ENCODE measurements at regions not wholly inside any gene's neighbourhood (a gene's known extent, or its start where the extent isn't known, plus 50 kb on each side); places are given as distances from the start of the nearest gene placed in this dataset.

GRCh38 chr6:112780498-112781096 is 433.5 kb downstream of the RFPL4B start:
- TF ChIP-seq, protein P1, sequence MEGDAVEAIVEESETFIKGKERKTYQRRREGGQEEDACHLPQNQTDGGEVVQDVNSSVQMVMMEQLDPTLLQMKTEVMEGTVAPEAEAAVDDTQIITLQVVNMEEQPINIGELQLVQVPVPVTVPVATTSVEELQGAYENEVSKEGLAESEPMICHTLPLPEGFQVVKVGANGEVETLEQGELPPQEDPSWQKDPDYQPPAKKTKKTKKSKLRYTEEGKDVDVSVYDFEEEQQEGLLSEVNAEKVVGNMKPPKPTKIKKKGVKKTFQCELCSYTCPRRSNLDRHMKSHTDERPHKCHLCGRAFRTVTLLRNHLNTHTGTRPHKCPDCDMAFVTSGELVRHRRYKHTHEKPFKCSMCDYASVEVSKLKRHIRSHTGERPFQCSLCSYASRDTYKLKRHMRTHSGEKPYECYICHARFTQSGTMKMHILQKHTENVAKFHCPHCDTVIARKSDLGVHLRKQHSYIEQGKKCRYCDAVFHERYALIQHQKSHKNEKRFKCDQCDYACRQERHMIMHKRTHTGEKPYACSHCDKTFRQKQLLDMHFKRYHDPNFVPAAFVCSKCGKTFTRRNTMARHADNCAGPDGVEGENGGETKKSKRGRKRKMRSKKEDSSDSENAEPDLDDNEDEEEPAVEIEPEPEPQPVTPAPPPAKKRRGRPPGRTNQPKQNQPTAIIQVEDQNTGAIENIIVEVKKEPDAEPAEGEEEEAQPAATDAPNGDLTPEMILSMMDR (IDR thresholded peaks at IDR 0.05; ENCODE audit: low read depth, low read length), result peak; percentile 48
- no peaks in the 10 kb centered on the region for H3K9me3 ChIP-seq (ENCODE audit: severe bottlenecking)
- H3K4me3 ChIP-seq (ENCODE audit: low read depth, low read length), result no peak overlapping the region
- no peak overlapping the region for H3K27ac ChIP-seq
- no peaks in the 10 kb centered on the region for H3K27me3 ChIP-seq (ENCODE audit: insufficient read depth, low read depth, severe bottlenecking)
- H3K36me3 ChIP-seq, result no peaks in the 10 kb centered on the region
- peak; percentile 69 for DNase-seq

DNA sequence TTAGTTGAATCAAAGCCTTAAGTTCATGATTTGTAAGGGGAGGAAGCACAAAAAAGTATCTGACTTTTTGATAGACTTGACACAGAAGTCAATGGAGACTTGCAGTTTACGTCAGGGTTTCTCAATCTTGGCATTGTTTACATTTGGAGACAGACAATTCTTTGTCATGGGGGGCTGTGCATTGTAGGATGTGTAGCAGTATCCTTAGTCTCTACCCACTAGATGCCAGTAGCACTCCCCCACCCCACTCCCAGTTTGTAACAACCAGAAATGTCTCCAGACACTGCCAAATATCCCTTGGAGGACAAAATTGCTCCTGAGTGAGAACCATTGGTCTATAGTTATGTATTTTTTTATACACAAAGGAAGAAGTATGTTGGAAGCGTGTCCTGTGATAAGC is 434.1 kb downstream of the RFPL4B start:
- no peaks in the 10 kb centered on the region for H3K36me3 ChIP-seq
- TF ChIP-seq, protein P1 (IDR thresholded peaks at IDR 0.05; ENCODE audit: low read depth, low read length), result 0 out of 2 replicates have a peak, but pooled peaks have one; percentile 11
- H3K4me3 ChIP-seq (ENCODE audit: low read depth, low read length), result no peak overlapping the region
- no peaks in the 10 kb centered on the region for H3K27me3 ChIP-seq (ENCODE audit: insufficient read depth, low read depth, severe bottlenecking)
- H3K9me3 ChIP-seq (ENCODE audit: severe bottlenecking), result no peaks in the 10 kb centered on the region
- no peak for DNase-seq
- H3K27ac ChIP-seq, result no peak overlapping the region

DNA sequence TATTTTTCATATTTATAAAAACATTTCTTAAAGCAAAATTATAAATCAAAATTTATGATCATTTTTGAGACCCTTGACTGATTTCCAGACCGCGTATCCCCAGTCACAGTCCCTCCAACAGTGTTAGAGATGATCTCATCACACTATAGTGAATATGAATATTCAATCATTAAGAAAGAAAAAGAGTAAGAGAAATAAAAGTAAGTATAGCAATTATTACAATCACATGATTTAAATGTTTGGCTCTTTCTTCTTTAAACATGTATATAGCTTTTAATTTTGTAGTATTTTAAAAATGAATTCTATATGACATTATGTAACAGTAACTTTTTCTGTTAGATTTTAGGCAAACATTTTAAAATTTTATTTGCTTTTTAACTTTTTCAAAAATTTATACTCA is 438.3 kb downstream of the RFPL4B start:
- H3K27me3 ChIP-seq (ENCODE audit: insufficient read depth, low read depth, severe bottlenecking), result peaks cover 2% of the 10 kb centered on the region
- TF ChIP-seq, protein P1 (IDR thresholded peaks at IDR 0.05; ENCODE audit: low read depth, low read length), result no peak
- no peak for DNase-seq
- H3K4me3 ChIP-seq (ENCODE audit: low read depth, low read length), result no peak overlapping the region
- no peaks in the 10 kb centered on the region for H3K9me3 ChIP-seq (ENCODE audit: severe bottlenecking)
- no peak overlapping the region for H3K27ac ChIP-seq
- no peaks in the 10 kb centered on the region for H3K36me3 ChIP-seq

GRCh38 chr6:112786801-112787200 is 439.7 kb downstream of the RFPL4B start:
- DNase-seq, result no peak
- TF ChIP-seq, protein P1 (IDR thresholded peaks at IDR 0.05; ENCODE audit: low read depth, low read length), result no peak
- Histone ChIP-seq H3K9me3 (ENCODE audit: severe bottlenecking) (no peaks in the 10 kb centered on the region), H3K36me3 (no peaks in the 10 kb centered on the region), H3K27me3 (ENCODE audit: insufficient read depth, low read depth, severe bottlenecking) (peaks cover 2% of the 10 kb centered on the region), H3K4me3 (ENCODE audit: low read depth, low read length) (no peak overlapping the region), H3K27ac (no peak overlapping the region)

DNA sequence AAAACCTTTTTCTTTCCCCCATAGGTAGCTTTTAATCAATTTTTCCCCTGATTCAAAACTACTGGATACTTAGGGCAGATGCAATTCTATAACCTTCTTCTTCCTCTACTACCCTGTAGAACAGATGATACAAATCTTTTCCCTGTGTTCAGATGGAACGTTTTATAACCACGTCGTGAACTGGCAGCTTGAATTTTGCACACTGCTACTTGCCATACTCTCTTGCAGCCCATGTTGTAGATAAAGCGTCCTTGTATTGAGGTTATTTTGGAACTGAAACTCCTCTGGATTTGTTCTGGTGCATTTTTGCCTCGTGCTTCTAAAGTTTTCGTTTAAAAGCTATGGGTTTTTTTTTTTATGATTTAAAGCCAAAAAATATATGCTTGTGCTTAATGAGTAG is 440.2 kb downstream of the RFPL4B start:
- TF ChIP-seq, protein P1 (IDR thresholded peaks at IDR 0.05; ENCODE audit: low read depth, low read length), result no peak
- H3K9me3 ChIP-seq (ENCODE audit: severe bottlenecking), result no peaks in the 10 kb centered on the region
- no peak overlapping the region for H3K4me3 ChIP-seq (ENCODE audit: low read depth, low read length)
- H3K27ac ChIP-seq, result no peak overlapping the region
- peaks cover 2% of the 10 kb centered on the region for H3K27me3 ChIP-seq (ENCODE audit: insufficient read depth, low read depth, severe bottlenecking)
- DNase-seq, result no peak
- no peaks in the 10 kb centered on the region for H3K36me3 ChIP-seq

DNA sequence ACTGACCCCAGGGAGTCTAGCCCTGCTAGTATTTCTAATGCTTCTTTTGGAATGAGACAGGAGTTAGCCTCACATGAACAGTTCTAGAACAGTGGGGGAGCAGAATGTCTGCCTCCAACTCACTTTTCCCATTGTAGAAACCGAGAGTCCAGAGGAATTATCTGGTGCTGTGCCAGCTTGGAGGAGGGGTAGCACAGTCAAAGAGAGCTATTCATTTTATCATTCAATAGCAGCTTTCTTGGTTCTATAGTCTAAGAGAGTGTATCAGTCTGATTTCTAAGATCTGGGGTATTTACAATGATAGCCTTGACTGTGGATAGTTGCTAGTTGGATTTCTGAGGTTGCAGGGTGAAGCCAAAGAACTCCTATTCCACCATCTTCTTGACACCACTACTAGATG is 448.2 kb downstream of the RFPL4B start:
- no peak overlapping the region for H3K4me3 ChIP-seq (ENCODE audit: low read depth, low read length)
- TF ChIP-seq, protein P1 (IDR thresholded peaks at IDR 0.05; ENCODE audit: low read depth, low read length), result no peak
- H3K27me3 ChIP-seq (ENCODE audit: insufficient read depth, low read depth, severe bottlenecking), result no peaks in the 10 kb centered on the region
- no peaks in the 10 kb centered on the region for H3K36me3 ChIP-seq
- no peak overlapping the region for H3K27ac ChIP-seq
- no peaks in the 10 kb centered on the region for H3K9me3 ChIP-seq (ENCODE audit: severe bottlenecking)
- no peak for DNase-seq

All from WERI-Rb-1 (cell line).